ENCODE measurements at regions not wholly inside any gene's neighbourhood (a gene's known extent, or its start where the extent isn't known, plus 50 kb on each side); places are given as distances from the start of the nearest gene placed in this dataset.

GRCh38 chr14:101217616-101218371 lies 314.3 kb upstream of the RTL1 start:
- H3K4me3 Mint-ChIP-seq: no peak overlapping the region
- no peaks in the 10 kb centered on the region for H3K36me3 Mint-ChIP-seq (ENCODE audit: low read depth)
- H3K4me1 Mint-ChIP-seq: peaks cover 35% of the 10 kb centered on the region
- TF ChIP-seq CTCF (IDR thresholded peaks at IDR 0.05; ENCODE audit: unreplicated experiment in 3 of 3): no peak
- peaks cover 7% of the 10 kb centered on the region for H3K9me3 Mint-ChIP-seq
- H3K27me3 Mint-ChIP-seq (ENCODE audit: low read depth): no peaks in the 10 kb centered on the region
- peak overlapping the region in 2 of 3 experiments; percentile 83 to 89 for H3K27ac Mint-ChIP-seq

DNA sequence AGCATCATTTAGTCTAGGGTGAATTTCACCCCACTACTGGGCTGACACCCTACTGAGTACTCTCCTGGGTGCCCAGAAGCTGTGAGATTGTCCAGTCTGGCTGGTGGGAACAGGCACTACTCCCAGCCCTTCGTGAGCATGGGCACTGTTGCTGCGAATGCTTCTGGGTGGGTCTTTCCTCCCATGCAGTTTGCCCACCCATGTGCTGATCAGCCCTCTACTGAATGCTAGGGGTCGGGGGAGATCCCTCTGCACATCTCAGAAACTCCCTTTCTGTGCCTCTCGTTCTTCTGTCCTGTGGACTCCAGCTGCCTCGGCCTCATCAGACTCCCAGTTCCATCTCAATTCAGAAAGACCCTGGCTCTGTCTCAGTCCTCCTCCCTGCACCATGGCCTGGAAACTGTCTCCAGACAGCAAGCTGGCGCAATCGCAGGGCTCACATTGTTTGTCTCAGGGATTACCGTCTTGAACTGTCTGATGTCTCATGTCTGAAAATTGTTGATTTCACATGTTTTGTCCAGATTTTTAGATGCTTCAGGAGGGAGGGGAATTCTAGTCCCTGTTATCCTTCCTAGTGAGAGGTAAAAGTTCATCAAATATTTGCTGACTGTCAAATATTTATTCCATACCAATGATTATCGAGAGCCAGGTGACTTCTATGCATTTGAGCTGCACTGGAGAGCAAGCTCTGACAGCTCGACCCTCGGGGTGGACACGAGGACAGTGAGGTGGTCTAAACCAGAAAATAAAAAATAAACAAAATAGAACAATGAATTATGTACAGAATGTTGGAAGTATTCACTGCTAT lies 316.6 kb upstream of the RTL1 start:
- TF ChIP-seq CTCF (IDR thresholded peaks at IDR 0.05; ENCODE audit: unreplicated experiment in 3 of 3): no peak
- no peaks in the 10 kb centered on the region for H3K27me3 Mint-ChIP-seq (ENCODE audit: low read depth)
- no peak overlapping the region for H3K4me3 Mint-ChIP-seq
- H3K36me3 Mint-ChIP-seq (ENCODE audit: low read depth): no peaks in the 10 kb centered on the region
- peaks cover 53% of the 10 kb centered on the region for H3K4me1 Mint-ChIP-seq
- peaks cover under 1% of the 10 kb centered on the region for H3K9me3 Mint-ChIP-seq
- peak overlapping the region in 2 of 3 experiments; percentile 42 to 82 for H3K27ac Mint-ChIP-seq

DNA sequence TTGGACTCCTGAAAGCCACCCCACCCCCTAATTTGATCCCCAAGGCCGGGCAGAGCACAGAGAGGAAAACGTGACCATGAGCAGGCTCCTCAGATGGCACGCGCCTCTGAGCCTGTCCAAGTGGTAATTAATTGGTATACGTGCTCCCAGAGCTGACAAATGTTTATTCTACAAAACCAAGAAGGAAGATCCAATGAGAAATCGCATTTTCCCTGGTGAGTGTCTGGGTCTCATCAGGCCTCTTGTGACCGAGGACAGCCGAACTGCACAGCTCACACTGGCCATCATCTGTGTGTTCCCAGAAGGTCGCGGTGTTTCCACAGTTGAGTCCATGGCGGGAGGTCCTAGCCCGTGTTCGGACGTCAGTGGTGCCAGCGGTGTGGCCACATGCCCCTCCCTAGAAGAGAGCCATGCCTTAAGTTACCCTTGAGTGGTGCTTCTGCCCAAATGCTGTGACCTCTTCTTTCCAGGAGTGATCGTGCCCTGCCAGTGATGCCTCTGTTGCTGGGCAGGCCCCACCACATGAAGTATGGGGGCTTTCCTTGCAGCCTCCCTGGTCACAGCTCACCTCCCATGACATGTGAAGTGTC lies 317.5 kb upstream of the RTL1 start:
- TF ChIP-seq CTCF (IDR thresholded peaks at IDR 0.05; ENCODE audit: unreplicated experiment in 3 of 3): no peak
- H3K4me3 Mint-ChIP-seq: no peak overlapping the region
- H3K36me3 Mint-ChIP-seq (ENCODE audit: low read depth): no peaks in the 10 kb centered on the region
- peaks cover 55% of the 10 kb centered on the region for H3K4me1 Mint-ChIP-seq
- no peaks in the 10 kb centered on the region for H3K9me3 Mint-ChIP-seq
- H3K27ac Mint-ChIP-seq: peak overlapping the region in 2 of 3 experiments; percentile 82 to 87
- H3K27me3 Mint-ChIP-seq (ENCODE audit: low read depth): no peaks in the 10 kb centered on the region

- H3K27me3 Mint-ChIP-seq (ENCODE audit: low read depth): no peaks in the 10 kb centered on the region
- no peak for TF ChIP-seq CTCF (IDR thresholded peaks at IDR 0.05; ENCODE audit: unreplicated experiment in 3 of 3)
These were observed 318.1 kb upstream of the RTL1 start for GRCh38 chr14:101221549-101222160.

DNA sequence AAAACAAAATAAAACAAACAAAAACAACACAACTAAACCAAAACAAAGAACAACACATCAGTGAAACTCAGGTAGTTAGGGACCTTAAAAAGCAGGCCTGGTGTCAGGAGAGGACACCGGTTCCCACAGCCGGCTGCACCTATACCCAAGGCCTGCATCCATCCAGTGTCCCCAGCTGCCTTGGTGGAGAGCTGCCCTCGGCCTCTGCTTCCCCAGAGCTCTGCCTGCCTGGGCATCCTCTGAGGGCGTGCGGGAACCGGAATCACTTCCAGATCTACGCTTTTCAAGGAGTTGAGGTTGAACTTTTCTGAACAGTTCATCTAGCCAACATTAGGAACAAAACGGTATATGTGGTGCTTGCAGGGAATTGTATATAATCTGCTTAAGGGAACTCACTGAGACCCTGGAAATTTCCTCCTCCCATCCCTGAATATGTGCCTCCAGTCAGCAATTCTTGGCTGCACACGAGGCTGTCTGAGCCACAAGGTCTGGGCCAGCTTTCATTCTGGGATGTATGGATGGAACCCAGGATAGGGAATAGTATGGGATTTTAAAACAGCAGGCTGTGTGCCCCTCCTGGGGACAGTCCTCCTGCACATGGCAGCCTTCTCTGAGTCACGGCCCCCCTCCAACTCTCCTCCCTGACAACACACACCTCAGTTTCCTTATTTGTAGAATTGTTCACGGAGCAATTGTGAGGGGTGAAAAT lies 319.0 kb upstream of the RTL1 start:
- Mint-ChIP-seq H3K9me3 (no peaks in the 10 kb centered on the region), H3K36me3 (ENCODE audit: low read depth) (no peaks in the 10 kb centered on the region), H3K4me1 (peaks cover 59% of the 10 kb centered on the region), H3K4me3 (peak overlapping the region in 1 of 3 experiments; percentile 29), H3K27me3 (ENCODE audit: low read depth) (no peaks in the 10 kb centered on the region), H3K27ac (peak overlapping the region; percentile 83 to 97 (median 93))
- no peak for TF ChIP-seq CTCF (IDR thresholded peaks at IDR 0.05; ENCODE audit: unreplicated experiment in 3 of 3)

More at GRCh38 chr14:101221549-101222160, 318.1 kb upstream of the RTL1 start:
- H3K9me3 Mint-ChIP-seq: no peaks in the 10 kb centered on the region
- H3K4me3 Mint-ChIP-seq: no peak overlapping the region
- peak overlapping the region in 2 of 3 experiments; percentile 93 to 97 for H3K27ac Mint-ChIP-seq
- H3K36me3 Mint-ChIP-seq (ENCODE audit: low read depth): no peaks in the 10 kb centered on the region
- peaks cover 54% of the 10 kb centered on the region for H3K4me1 Mint-ChIP-seq

Data from nephron (organoid).